ENCODE measurements at regions not wholly inside any gene's neighbourhood (a gene's known extent, or its start where the extent isn't known, plus 50 kb on each side); places are given as distances from the start of the nearest gene placed in this dataset.
A peak's percentile ranks its signal among the peaks of the same experiment; 100 is the strongest.

DNA sequence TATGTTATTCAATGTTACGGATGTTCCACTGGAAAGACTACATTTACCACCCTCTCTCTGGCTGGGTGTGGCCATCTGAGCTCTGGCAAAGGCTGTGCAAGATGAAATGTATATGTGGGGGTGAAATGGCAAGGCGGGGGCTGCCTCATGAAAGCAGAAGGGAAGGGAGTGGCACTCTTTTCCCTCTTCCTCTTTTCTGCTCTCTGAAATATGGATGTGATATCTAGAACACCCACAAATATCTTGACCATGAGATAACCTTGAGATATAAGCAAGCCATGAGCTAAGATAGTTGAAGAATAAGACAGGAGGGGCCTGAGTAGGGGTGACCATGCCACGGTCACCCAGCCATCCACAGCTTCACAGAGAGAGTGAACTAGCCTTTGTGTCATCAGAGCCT, 367.8 kb upstream of the ID2 start:
- TF ChIP-seq POLR2AphosphoS5 (IDR thresholded peaks at IDR 0.05; ENCODE audit: low read depth, low read length) (no peak), POLR2A (IDR thresholded peaks at IDR 0.05; ENCODE audit: low read depth, low read length) (no peak), TAF1 (IDR thresholded peaks at IDR 0.05; ENCODE audit: low read depth, low read length) (no peak), SPI1 (IDR thresholded peaks at IDR 0.05; ENCODE audit: low read depth, low read length) (peak; percentile 92)

All from GM12891 (cell line).